ENCODE measurements at regions not wholly inside any gene's neighbourhood (a gene's known extent, or its start where the extent isn't known, plus 50 kb on each side); places are given as distances from the start of the nearest gene placed in this dataset.

DNA sequence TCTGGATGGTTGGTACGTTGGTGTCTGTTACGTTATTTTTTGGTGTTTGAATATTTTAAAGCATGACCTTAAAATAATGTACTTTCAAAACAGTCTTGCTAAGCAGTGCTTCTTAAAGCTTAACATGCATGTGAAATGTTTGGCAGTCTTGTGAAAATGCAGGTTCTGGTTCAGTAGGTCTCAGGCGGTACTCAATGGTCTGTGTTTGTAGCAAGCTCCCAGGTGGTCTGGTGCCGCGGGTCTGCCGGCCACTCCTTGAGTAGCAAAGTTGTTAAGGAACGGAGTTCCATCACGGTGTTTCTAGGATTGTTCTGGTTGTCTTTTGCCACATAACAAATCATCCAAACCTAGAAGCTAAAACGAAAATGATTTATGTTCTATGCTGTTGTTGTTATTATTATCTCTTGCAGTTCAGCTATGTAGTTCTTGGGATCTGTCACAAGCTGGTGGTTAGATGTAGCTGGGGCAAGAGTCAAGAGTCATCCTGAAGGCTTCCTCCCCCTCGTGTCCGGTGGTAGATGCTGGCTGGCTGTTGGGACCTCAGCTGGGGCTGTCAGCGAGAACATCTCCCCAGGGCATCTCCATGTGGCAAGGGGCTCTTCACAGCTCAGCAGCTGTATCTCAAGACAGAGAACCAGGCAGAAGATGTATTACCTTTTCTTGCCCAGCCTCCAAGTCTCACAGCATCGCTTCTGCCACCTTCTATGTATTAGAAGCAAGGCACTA lies 186.8 kb downstream of the PALM2AKAP2 start:
- Mint-ChIP-seq H3K4me3 (peak overlapping the region; percentile 84), H3K27me3 (no peaks in the 10 kb centered on the region), H3K27ac (peak overlapping the region; percentile 96), H3K9me3 (ENCODE audit: insufficient read depth) (no peaks in the 10 kb centered on the region), H3K4me1 (peaks cover 83% of the 10 kb centered on the region)
- ChIA-PET CTCF (interaction anchor here (0.5 to 10.8 kb wide), 21 partner anchors 10 to 185 kb away, joined by 3 to 138 read pairs (median 6); no protein-coding TSS in a partner anchor), POLR2A (interaction anchor here (0.7 to 4.5 kb wide), 12 partner anchors 11 to 95 kb away, joined by 3 to 28 read pairs (median 6); no protein-coding TSS in a partner anchor)
- no peaks in the 10 kb centered on the region for H4K20me1 ChIP-seq (ENCODE audit: control insufficient read depth, insufficient read depth, low read length, poor library complexity, severe bottlenecking)
- peaks cover 7% of the 10 kb centered on the region for H3K79me2 ChIP-seq (ENCODE audit: control insufficient read depth, insufficient read depth, low read length)
- H3K9ac ChIP-seq (ENCODE audit: low read length), result peak overlapping the region; percentile 41
- no peaks in the 10 kb centered on the region for H3K36me3 ChIP-seq (replicated peaks in 1 of 2; ENCODE audit: control extremely low read depth in 1 of 2, control insufficient read depth in 1 of 2, extremely low read depth in 1 of 2, insufficient read depth in 2 of 2, low read length in 1 of 2)
- intact Hi-C loops (cut with micrococcal nuclease), result loop anchor here (1.0 to 5.0 kb wide), 5 partner anchors 7 to 175 kb away; no protein-coding TSS in a partner anchor
- H3K4me1 ChIP-seq (ENCODE audit: control insufficient read depth in 2 of 2, insufficient read depth in 2 of 2, low read length in 2 of 2), result peaks cover 80 to 83% of the 10 kb centered on the region in 2 donors
- TF ChIP-seq, protein P1, sequence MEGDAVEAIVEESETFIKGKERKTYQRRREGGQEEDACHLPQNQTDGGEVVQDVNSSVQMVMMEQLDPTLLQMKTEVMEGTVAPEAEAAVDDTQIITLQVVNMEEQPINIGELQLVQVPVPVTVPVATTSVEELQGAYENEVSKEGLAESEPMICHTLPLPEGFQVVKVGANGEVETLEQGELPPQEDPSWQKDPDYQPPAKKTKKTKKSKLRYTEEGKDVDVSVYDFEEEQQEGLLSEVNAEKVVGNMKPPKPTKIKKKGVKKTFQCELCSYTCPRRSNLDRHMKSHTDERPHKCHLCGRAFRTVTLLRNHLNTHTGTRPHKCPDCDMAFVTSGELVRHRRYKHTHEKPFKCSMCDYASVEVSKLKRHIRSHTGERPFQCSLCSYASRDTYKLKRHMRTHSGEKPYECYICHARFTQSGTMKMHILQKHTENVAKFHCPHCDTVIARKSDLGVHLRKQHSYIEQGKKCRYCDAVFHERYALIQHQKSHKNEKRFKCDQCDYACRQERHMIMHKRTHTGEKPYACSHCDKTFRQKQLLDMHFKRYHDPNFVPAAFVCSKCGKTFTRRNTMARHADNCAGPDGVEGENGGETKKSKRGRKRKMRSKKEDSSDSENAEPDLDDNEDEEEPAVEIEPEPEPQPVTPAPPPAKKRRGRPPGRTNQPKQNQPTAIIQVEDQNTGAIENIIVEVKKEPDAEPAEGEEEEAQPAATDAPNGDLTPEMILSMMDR (IDR thresholded peaks at IDR 0.05), result no peak
- peak overlapping the region in 3 of 5 experiments; percentile 25 to 35 (median 25) for H3K4me3 ChIP-seq (ENCODE audit: control extremely low read depth in 1 of 5, extremely low read depth in 1 of 5, insufficient read depth in 1 of 5, low read depth in 2 of 5, low read length in 4 of 5)
- 5% methylated on average over 6 of the region's 13 CpGs for WGBS (ENCODE audit: insufficient coverage)
- H3K4me2 ChIP-seq (replicated peaks; ENCODE audit: low read depth, low read length, poor library complexity, severe bottlenecking), result peak overlapping the region; percentile 62
- peak overlapping the region; percentile 93 to 95 for H3K27ac ChIP-seq (ENCODE audit: low read length in 2 of 2)
- no peaks in the 10 kb centered on the region for H3K27me3 ChIP-seq (replicated peaks in 1 of 4; ENCODE audit: control extremely low read depth in 1 of 4, control insufficient read depth in 3 of 4, insufficient read depth in 4 of 4, low read length in 3 of 4)
- ATAC-seq (ENCODE audit: low read depth), result peak; percentile 72
- peak; percentile 70 for DNase-seq
- H3K9me3 ChIP-seq (ENCODE audit: control extremely low read depth in 1 of 3, control insufficient read depth in 2 of 3, insufficient read depth in 1 of 3, low read length in 2 of 3), result no peaks in the 10 kb centered on the region
- peak overlapping the region; percentile 48 for H2AFZ ChIP-seq (ENCODE audit: insufficient read depth, low read depth, low read length, poor library complexity, severe bottlenecking)

Data from B cell (primary cell).